H1 (cell line): ENCODE measurements at regions not wholly inside any gene's neighbourhood (a gene's known extent, or its start where the extent isn't known, plus 50 kb on each side); places are given as distances from the start of the nearest gene placed in this dataset.

ENCODE experiments used
- ASH2L ChIP-seq: fragments of 200-600, 300-600 bp; sonication (generic); IDR thresholded peaks from one replicate; pipeline ENCODE4 v1.7.1; 2017; ENCODE audit warnings: low read length
- CHD7 ChIP-seq: fragments of 300-600 bp; sonication (generic); IDR thresholded peaks from 2 replicates; pipeline ENCODE4 v1.7.1; 2012; ENCODE audit warnings: low read length, moderate library complexity, mild to moderate bottlenecking, inconsistent platforms; ENCODE audit not compliant: insufficient replicate concordance
- E2F6 ChIP-seq: IDR thresholded peaks from 2 replicates; pipeline ENCODE4 v1.6.1; 2012; ENCODE audit warnings: inconsistent platforms
- HDAC2 ChIP-seq, 2 experiments: fragments of 300-600 bp in 1 of 2; sonication (generic) in 1 of 2; IDR thresholded peaks; 2 replicates each; pipeline ENCODE4 v1.6.1; 2011 to 2012; ENCODE audit warnings: low read depth in 2 of 2, low read length in 2 of 2, mild to moderate bottlenecking in 2 of 2, moderate library complexity in 2 of 2, borderline replicate concordance in 1 of 2, inconsistent platforms in 1 of 2
- KDM1A ChIP-seq: fragments of 200-600, 300-600 bp; sonication (generic); IDR thresholded peaks from 2 replicates; pipeline ENCODE4 v1.7.1; 2016; ENCODE audit warnings: mild to moderate bottlenecking, low read length, borderline replicate concordance
- PHF8 ChIP-seq: fragments of 200-600 bp; sonication (generic); conservative IDR thresholded peaks from 2 replicates; pipeline ENCODE4 v1.7.1; 2012; ENCODE audit warnings: low read depth, mild to moderate bottlenecking, inconsistent platforms, low read length, moderate library complexity
- POU5F1 ChIP-seq: IDR thresholded peaks from 2 replicates; pipeline ENCODE4 v1.6.1; 2011; ENCODE audit warnings: low read depth, mild to moderate bottlenecking, low read length, moderate library complexity
- SRF ChIP-seq: IDR thresholded peaks from 2 replicates; pipeline ENCODE4 v1.6.1; 2011; ENCODE audit warnings: mild to moderate bottlenecking, low read depth, low read length, moderate library complexity
- TBP ChIP-seq: IDR thresholded peaks from 2 replicates; pipeline ENCODE4 v1.6.1; 2011; ENCODE audit warnings: low read depth, low read length, improper control_type of control experiment

GRCh38 chr2:126389446-126389845 lies 266.5 kb upstream of the GYPC start (continued):
- TF ChIP-seq CHD7 (no peak), TBP (no peak), KDM1A (no peak), HDAC2 (IDR thresholded peaks at IDR 0.05; ENCODE audit: borderline replicate concordance in 1 of 2, low read depth in 2 of 2, low read length in 2 of 2) (no peak), SRF (no peak), E2F6 (no peak), PHF8 (no peak), POU5F1 (no peak), ASH2L (no peak)
